ENCODE measurements at regions not wholly inside any gene's neighbourhood (a gene's known extent, or its start where the extent isn't known, plus 50 kb on each side); places are given as distances from the start of the nearest gene placed in this dataset.

GRCh38 chr11:36890841-36891240 lies 292.8 kb upstream of the RAG2 start:
- H3K36me3 ChIP-seq (ENCODE audit: control insufficient read depth in 2 of 2, insufficient read depth in 2 of 2, low read length in 1 of 2): no peaks in the 10 kb centered on the region
- intact Hi-C loops (cut with micrococcal nuclease; ENCODE audit: unreplicated experiment): no loop called here
- in situ Hi-C loops (cut with MboI): no loop called here
- no peak overlapping the region for H3K4me3 ChIP-seq
- FAIRE-seq (no peak), DNase-seq (ENCODE audit: low read depth, low spot score) (no peak), ATAC-seq (no peak)
- H3K4me1 ChIP-seq (ENCODE audit: control insufficient read depth, insufficient read depth, low read length): no peaks in the 10 kb centered on the region
- BruUV-seq (replicated peaks): no TSS peak
- RAD21 ChIA-PET (ENCODE audit: unreplicated experiment): no interaction called here
- no peak overlapping the region for H3K27ac ChIP-seq (ENCODE audit: control insufficient read depth, insufficient read depth)
- WGBS (ENCODE audit: insufficient coverage, insufficient replicate concordance, low lambda C conversion rate, missing lambda C conversion rate): 47% methylated on average over 2 of the region's 2 CpGs
- no peak overlapping the region for H3K9ac ChIP-seq (ENCODE audit: control insufficient read depth, insufficient read depth, low read length)
- no peak overlapping the region for H3K4me2 ChIP-seq (ENCODE audit: control insufficient read depth, insufficient read depth)
- H2AFZ ChIP-seq (ENCODE audit: control insufficient read depth, low read depth, low read length): no peak overlapping the region
- no peaks in the 10 kb centered on the region for H4K20me1 ChIP-seq (ENCODE audit: control insufficient read depth, insufficient read depth)
- no peaks in the 10 kb centered on the region for H3K9me3 ChIP-seq (replicated peaks; ENCODE audit: control insufficient read depth, insufficient read depth, low read length)
- no peak for TF ChIP-seq YBX1 (IDR thresholded peaks at IDR 0.05)
- no peak for TF ChIP-seq NR2C2 (IDR thresholded peaks at IDR 0.05; ENCODE audit: borderline replicate concordance, control insufficient read depth, insufficient read length, low read depth)
- TF ChIP-seq ASH2L (IDR thresholded peaks at IDR 0.05; ENCODE audit: borderline replicate concordance, low read depth): no peak
- no peak for TF ChIP-seq HDGF (IDR thresholded peaks at IDR 0.05)
- no peak for TF ChIP-seq ZNF217 (IDR thresholded peaks at IDR 0.05)
- TF ChIP-seq, protein P1, sequence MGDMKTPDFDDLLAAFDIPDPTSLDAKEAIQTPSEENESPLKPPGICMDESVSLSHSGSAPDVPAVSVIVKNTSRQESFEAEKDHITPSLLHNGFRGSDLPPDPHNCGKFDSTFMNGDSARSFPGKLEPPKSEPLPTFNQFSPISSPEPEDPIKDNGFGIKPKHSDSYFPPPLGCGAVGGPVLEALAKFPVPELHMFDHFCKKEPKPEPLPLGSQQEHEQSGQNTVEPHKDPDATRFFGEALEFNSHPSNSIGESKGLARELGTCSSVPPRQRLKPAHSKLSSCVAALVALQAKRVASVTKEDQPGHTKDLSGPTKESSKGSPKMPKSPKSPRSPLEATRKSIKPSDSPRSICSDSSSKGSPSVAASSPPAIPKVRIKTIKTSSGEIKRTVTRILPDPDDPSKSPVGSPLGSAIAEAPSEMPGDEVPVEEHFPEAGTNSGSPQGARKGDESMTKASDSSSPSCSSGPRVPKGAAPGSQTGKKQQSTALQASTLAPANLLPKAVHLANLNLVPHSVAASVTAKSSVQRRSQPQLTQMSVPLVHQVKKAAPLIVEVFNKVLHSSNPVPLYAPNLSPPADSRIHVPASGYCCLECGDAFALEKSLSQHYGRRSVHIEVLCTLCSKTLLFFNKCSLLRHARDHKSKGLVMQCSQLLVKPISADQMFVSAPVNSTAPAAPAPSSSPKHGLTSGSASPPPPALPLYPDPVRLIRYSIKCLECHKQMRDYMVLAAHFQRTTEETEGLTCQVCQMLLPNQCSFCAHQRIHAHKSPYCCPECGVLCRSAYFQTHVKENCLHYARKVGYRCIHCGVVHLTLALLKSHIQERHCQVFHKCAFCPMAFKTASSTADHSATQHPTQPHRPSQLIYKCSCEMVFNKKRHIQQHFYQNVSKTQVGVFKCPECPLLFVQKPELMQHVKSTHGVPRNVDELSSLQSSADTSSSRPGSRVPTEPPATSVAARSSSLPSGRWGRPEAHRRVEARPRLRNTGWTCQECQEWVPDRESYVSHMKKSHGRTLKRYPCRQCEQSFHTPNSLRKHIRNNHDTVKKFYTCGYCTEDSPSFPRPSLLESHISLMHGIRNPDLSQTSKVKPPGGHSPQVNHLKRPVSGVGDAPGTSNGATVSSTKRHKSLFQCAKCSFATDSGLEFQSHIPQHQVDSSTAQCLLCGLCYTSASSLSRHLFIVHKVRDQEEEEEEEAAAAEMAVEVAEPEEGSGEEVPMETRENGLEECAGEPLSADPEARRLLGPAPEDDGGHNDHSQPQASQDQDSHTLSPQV (IDR thresholded peaks at IDR 0.05): no peak
- TF ChIP-seq KLF5 (IDR thresholded peaks at IDR 0.05; ENCODE audit: partially characterized antibody): no peak
- no peak for TF ChIP-seq POLR2AphosphoS5 (IDR thresholded peaks at IDR 0.05; ENCODE audit: low read length)
- TF ChIP-seq, protein P2, sequence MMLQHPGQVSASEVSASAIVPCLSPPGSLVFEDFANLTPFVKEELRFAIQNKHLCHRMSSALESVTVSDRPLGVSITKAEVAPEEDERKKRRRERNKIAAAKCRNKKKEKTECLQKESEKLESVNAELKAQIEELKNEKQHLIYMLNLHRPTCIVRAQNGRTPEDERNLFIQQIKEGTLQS (IDR thresholded peaks at IDR 0.05; ENCODE audit: borderline replicate concordance, extremely low read depth, low read depth, low read length): no peak
- TF ChIP-seq STAT1 (conservative IDR thresholded peaks at IDR 0.05): no peak
- no peak for TF ChIP-seq ZNF384 (IDR thresholded peaks at IDR 0.05; ENCODE audit: borderline replicate concordance, low read depth, low read length)
- no peak for TF ChIP-seq TCF7 (IDR thresholded peaks at IDR 0.05; ENCODE audit: borderline replicate concordance)
- TF ChIP-seq, protein P3, sequence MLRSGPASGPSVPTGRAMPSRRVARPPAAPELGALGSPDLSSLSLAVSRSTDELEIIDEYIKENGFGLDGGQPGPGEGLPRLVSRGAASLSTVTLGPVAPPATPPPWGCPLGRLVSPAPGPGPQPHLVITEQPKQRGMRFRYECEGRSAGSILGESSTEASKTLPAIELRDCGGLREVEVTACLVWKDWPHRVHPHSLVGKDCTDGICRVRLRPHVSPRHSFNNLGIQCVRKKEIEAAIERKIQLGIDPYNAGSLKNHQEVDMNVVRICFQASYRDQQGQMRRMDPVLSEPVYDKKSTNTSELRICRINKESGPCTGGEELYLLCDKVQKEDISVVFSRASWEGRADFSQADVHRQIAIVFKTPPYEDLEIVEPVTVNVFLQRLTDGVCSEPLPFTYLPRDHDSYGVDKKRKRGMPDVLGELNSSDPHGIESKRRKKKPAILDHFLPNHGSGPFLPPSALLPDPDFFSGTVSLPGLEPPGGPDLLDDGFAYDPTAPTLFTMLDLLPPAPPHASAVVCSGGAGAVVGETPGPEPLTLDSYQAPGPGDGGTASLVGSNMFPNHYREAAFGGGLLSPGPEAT (IDR thresholded peaks at IDR 0.05; ENCODE audit: low read depth): no peak
- TF ChIP-seq TCF3 (IDR thresholded peaks at IDR 0.05; ENCODE audit: borderline replicate concordance, insufficient read depth, low read depth, low read length): no peak
- TF ChIP-seq, protein P4, sequence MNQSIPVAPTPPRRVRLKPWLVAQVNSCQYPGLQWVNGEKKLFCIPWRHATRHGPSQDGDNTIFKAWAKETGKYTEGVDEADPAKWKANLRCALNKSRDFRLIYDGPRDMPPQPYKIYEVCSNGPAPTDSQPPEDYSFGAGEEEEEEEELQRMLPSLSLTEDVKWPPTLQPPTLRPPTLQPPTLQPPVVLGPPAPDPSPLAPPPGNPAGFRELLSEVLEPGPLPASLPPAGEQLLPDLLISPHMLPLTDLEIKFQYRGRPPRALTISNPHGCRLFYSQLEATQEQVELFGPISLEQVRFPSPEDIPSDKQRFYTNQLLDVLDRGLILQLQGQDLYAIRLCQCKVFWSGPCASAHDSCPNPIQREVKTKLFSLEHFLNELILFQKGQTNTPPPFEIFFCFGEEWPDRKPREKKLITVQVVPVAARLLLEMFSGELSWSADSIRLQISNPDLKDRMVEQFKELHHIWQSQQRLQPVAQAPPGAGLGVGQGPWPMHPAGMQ (IDR thresholded peaks at IDR 0.05; ENCODE audit: borderline replicate concordance): no peak
- TF ChIP-seq IKZF2 (IDR thresholded peaks at IDR 0.05): no peak
- no peak for TF ChIP-seq NR2F1 (conservative IDR thresholded peaks at IDR 0.05)
- no peak for TF ChIP-seq NFXL1 (IDR thresholded peaks at IDR 0.05; ENCODE audit: borderline replicate concordance)
- TF ChIP-seq GABPA (IDR thresholded peaks at IDR 0.05; ENCODE audit: low read depth): no peak
- no peak for TF ChIP-seq SRF (IDR thresholded peaks at IDR 0.05; ENCODE audit: low read depth in 2 of 2, low read length in 2 of 2)
- CTCF ChIA-PET: interaction anchor here (1.2 to 1.7 kb wide), 2 partner anchors 9 to 144 kb away, joined by 3 read pairs; no protein-coding TSS in a partner anchor
- no peaks in the 10 kb centered on the region for H3K79me2 ChIP-seq (ENCODE audit: control insufficient read depth, insufficient read depth, low read length)
- SMC1A ChIA-PET (ENCODE audit: uncharacterized antibody, unreplicated experiment): interaction anchor here (3.1 kb wide), 1 partner anchor 15 kb away, joined by 8 read pairs; no protein-coding TSS in a partner anchor
- POLR2A ChIA-PET: no interaction called here
- no peaks in the 10 kb centered on the region for H3K27me3 ChIP-seq (replicated peaks in 1 of 2; ENCODE audit: control insufficient read depth in 2 of 2, insufficient read depth in 2 of 2, low read length in 1 of 2)

Data from GM12878 (cell line).